Sigmoid colon (tissue), 6 donors: ENCODE measurements at regions not wholly inside any gene's neighbourhood (a gene's known extent, or its start where the extent isn't known, plus 50 kb on each side); places are given as distances from the start of the nearest gene placed in this dataset.

ENCODE experiments used
- DNase-seq: peaks from one replicate; pipeline ENCODE4 v3.0.0-alpha.2; 2019
- H3K27ac ChIP-seq, 4 donors: fragments of 200-600 bp; sonication (generic); one replicate each; pipeline ENCODE4 v1.5.1; 2016 to 2019; ENCODE audit warnings: mild to moderate bottlenecking in 1 of 4
- H3K27me3 ChIP-seq, 3 donors: fragments of 200-600 bp; sonication (generic); one replicate each; pipeline ENCODE4 v1.5.1; 2019; ENCODE audit warnings: mild to moderate bottlenecking in 1 of 3
- H3K36me3 ChIP-seq, 4 donors: fragments of 200-600 bp; sonication (generic); one replicate each; pipeline ENCODE4 v1.5.1; 2016 to 2019
- H3K4me1 ChIP-seq, 4 donors: fragments of 200-600 bp; sonication (generic); one replicate each; pipeline ENCODE4 v1.5.1; 2017 to 2019
- H3K4me3 ChIP-seq, 4 donors: fragments of 200-600 bp; sonication (generic); one replicate each; pipeline ENCODE4 v1.5.1; 2017 to 2019; ENCODE audit warnings: mild to moderate bottlenecking in 2 of 4, moderate library complexity in 1 of 4
- H3K9me3 ChIP-seq, 4 donors: fragments of 200-600 bp in 3 of 4; sonication (generic) in 3 of 4; one replicate each; pipeline versions ENCODE4 v1.5.1 to v1.6.1; 2013 to 2019
- EP300 ChIP-seq, 4 donors: sonication (generic); formaldehyde crosslinking; IDR thresholded peaks; one replicate each; pipeline ENCODE4 v1.6.1; 2017; ENCODE audit warnings: antibody characterized with exemption in 4 of 4
- POLR2A ChIP-seq, 2 donors: fragments of 450-650 bp; IDR thresholded peaks; one replicate each; pipeline ENCODE4 v1.6.1; 2016; ENCODE audit warnings: antibody characterized with exemption in 2 of 2, mild to moderate bottlenecking in 2 of 2, moderate library complexity in 2 of 2
- POLR2AphosphoS5 ChIP-seq, 4 donors: sonication (generic); formaldehyde crosslinking; IDR thresholded peaks; one replicate each; pipeline ENCODE4 v1.6.1; 2017; ENCODE audit warnings: antibody characterized with exemption in 4 of 4
- WGBS, 2 donors: extraction: QIAGEN DNeasy Blood & Tissue Kit; methylation state at CpG; one replicate each; pipeline ENCODE4 v1.1.7; 2013; 5-methylcytosine and 5-hydroxymethylcytosine counted together
- intact Hi-C: fragments of 100-400 bp; cut with DNase I; formaldehyde crosslinking; loops from one replicate; pipeline ENCODE4 v1.15.1; 2023
- TF ChIP-seq, protein P1 (sequence below), 4 experiments: fragments of 450-650 bp in 3 of 4; fragments of 200-600 bp in 1 of 4; IDR thresholded peaks; one replicate each; pipeline ENCODE4 v1.5.1; 2016 to 2019; ENCODE audit warnings: antibody characterized with exemption in 4 of 4, mild to moderate bottlenecking in 3 of 4, moderate library complexity in 2 of 4
- donor health status: healthy with polysubstance abuse.
- donor health status: healthy.

DNA sequence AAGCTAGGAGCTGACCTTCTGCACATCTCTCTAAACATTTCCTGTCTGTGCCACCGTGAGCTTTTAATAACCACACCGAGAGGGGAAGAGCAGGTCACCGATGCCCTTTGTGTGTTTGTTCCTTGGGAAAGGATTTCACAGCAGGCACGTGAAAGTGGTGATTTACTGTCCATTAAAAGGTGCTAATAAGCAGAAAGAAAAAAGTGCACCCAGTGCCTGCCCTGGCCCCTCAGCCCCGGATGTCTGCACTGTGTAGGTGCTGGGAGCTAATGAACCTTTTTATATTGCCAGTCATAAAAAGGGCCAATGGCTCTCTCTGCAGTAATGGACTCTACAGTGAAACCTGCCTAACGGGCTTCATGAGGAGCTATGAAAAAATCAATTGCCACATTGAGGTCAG is 312.6 kb downstream of the C6orf118 start:
- no peak for TF ChIP-seq EP300 (IDR thresholded peaks at IDR 0.05)
- TF ChIP-seq POLR2A (IDR thresholded peaks at IDR 0.05), result no peak
- no peak for TF ChIP-seq POLR2AphosphoS5 (IDR thresholded peaks at IDR 0.05)
- TF ChIP-seq, protein P1, sequence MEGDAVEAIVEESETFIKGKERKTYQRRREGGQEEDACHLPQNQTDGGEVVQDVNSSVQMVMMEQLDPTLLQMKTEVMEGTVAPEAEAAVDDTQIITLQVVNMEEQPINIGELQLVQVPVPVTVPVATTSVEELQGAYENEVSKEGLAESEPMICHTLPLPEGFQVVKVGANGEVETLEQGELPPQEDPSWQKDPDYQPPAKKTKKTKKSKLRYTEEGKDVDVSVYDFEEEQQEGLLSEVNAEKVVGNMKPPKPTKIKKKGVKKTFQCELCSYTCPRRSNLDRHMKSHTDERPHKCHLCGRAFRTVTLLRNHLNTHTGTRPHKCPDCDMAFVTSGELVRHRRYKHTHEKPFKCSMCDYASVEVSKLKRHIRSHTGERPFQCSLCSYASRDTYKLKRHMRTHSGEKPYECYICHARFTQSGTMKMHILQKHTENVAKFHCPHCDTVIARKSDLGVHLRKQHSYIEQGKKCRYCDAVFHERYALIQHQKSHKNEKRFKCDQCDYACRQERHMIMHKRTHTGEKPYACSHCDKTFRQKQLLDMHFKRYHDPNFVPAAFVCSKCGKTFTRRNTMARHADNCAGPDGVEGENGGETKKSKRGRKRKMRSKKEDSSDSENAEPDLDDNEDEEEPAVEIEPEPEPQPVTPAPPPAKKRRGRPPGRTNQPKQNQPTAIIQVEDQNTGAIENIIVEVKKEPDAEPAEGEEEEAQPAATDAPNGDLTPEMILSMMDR (IDR thresholded peaks at IDR 0.05), result no peak
- Histone ChIP-seq H3K4me1 (no peaks in the 10 kb centered on the region), H3K27me3 (no peaks in the 10 kb centered on the region), H3K9me3 (peaks cover 0 to 3% (median 0%) of the 10 kb centered on the region in 4 donors), H3K27ac (no peak overlapping the region), H3K4me3 (no peak overlapping the region), H3K36me3 (no peaks in the 10 kb centered on the region)
- 25 to 29% methylated on average over 6 of the region's 6 CpGs for WGBS, 2 donors
- DNase-seq, result no peak
- intact Hi-C loops, result no loop called here

DNA sequence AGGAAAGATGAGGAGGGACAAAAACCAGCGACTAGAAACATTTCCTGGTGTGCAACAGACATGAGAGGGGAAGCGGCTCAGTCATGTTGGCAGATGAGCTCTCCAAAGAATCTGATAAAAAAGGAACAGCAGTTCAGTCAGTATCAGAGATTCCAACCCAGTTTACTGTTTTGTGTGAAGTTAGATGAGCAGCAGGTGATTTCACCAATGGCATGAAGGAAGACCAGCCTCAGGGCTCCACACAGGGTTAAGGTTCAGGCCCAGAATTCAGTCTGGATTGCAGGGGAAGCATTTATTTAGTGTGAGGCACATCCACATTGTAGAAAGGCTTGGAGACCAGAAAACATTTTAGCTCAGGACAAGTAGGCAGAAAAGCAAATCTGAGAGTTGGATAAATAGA is 317.8 kb downstream of the C6orf118 start:
- 79 to 85% methylated on average over 2 of the region's 2 CpGs for WGBS, 2 donors
- TF ChIP-seq, protein P1 (IDR thresholded peaks at IDR 0.05), result no peak
- TF ChIP-seq POLR2A (IDR thresholded peaks at IDR 0.05) (no peak), POLR2AphosphoS5 (IDR thresholded peaks at IDR 0.05) (no peak), EP300 (IDR thresholded peaks at IDR 0.05) (no peak)
- Histone ChIP-seq H3K27ac (no peak overlapping the region), H3K27me3 (no peaks in the 10 kb centered on the region), H3K4me3 (no peak overlapping the region), H3K9me3 (peaks cover 0 to 3% (median 0%) of the 10 kb centered on the region in 4 donors), H3K4me1 (no peaks in the 10 kb centered on the region), H3K36me3 (no peaks in the 10 kb centered on the region)
- no peak for DNase-seq
- intact Hi-C loops, result no loop called here

DNA sequence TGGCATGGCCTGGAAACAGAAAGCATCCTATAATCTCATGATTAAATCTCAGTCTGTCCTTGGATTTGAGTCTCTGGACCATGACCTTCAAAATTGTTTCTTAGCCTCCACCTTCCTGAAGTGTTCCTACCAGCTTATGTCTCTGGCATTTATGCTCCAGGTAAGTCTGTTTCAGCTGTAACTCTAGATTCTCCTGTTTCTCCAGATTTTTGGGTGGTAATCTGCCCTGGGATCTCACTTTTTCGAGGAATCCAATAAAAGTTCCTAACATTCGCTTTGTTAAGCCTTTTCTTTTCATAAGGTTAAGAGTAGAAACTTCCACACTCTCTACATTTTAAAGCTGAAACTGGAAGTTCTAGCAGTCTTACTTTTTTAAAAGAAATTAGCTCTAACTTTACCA is 318.5 kb downstream of the C6orf118 start:
- TF ChIP-seq POLR2A (IDR thresholded peaks at IDR 0.05), result no peak
- no peak for TF ChIP-seq EP300 (IDR thresholded peaks at IDR 0.05)
- TF ChIP-seq, protein P1 (IDR thresholded peaks at IDR 0.05), result no peak
- TF ChIP-seq POLR2AphosphoS5 (IDR thresholded peaks at IDR 0.05), result no peak
- Histone ChIP-seq H3K4me3 (no peak overlapping the region), H3K4me1 (no peaks in the 10 kb centered on the region), H3K27me3 (no peaks in the 10 kb centered on the region), H3K9me3 (peaks cover 0 to 3% (median 0%) of the 10 kb centered on the region in 4 donors), H3K36me3 (no peaks in the 10 kb centered on the region), H3K27ac (no peak overlapping the region)
- 68 to 79% methylated on average over 2 of the region's 2 CpGs for WGBS, 2 donors
- no peak for DNase-seq
- intact Hi-C loops, result no loop called here

DNA sequence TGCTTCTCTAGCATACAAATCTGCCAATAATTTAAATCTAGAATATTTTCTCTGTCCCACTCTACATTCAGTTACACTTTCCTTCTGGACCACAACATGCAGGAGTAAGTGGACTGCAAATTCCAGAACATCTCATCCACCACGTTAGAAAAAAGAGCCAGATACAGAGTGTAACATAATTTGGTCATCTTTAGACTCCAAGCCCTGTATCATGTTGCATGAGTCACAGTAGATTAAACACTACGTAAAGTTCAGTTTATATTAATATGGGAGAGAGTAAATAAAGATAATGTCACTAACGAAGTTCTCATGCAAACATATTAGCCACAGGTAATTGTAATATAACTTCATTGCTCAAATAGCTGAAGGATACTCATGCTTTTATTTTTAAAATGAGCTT is 327.0 kb downstream of the C6orf118 start:
- H3K9me3 ChIP-seq, result no peaks in the 10 kb centered on the region
- intact Hi-C loops, result no loop called here
- WGBS, 2 donors, result 51 to 52% methylated on average over 3 of the region's 3 CpGs
- H3K4me3 ChIP-seq, result no peak overlapping the region
- no peak for DNase-seq
- TF ChIP-seq POLR2A (IDR thresholded peaks at IDR 0.05), result no peak
- no peak for TF ChIP-seq EP300 (IDR thresholded peaks at IDR 0.05)
- TF ChIP-seq POLR2AphosphoS5 (IDR thresholded peaks at IDR 0.05), result no peak
- H3K27me3 ChIP-seq, result no peaks in the 10 kb centered on the region
- no peak overlapping the region for H3K27ac ChIP-seq
- no peaks in the 10 kb centered on the region for H3K36me3 ChIP-seq
- no peaks in the 10 kb centered on the region for H3K4me1 ChIP-seq

DNA sequence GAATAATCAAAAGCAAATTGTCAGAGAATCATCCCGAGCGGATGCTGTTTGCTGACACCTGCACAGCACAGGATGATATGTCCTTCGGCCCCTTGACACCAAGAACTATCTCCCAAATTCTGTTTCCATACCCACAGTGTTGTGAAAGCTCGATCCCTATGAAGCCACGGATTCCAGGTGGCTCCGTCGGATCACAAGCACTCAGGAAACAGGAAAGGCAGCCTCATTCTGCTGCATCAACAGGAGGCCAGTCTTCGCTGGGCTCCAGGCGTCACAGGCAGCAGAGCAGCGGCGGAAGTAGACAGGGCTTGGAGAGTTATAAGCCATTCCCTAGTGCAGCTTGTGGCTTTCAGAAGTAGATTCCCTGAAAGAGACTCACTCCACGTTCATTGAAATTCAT is 342.3 kb downstream of the C6orf118 start:
- Histone ChIP-seq H3K27ac (no peak overlapping the region), H3K4me3 (no peak overlapping the region), H3K27me3 (no peaks in the 10 kb centered on the region), H3K9me3 (peaks cover 0 to 6% (median 0%) of the 10 kb centered on the region in 4 donors), H3K36me3 (no peaks in the 10 kb centered on the region), H3K4me1 (no peaks in the 10 kb centered on the region)
- no peak for DNase-seq
- 66 to 82% methylated on average over 12 of the region's 12 CpGs for WGBS, 2 donors
- intact Hi-C loops, result no loop called here
- TF ChIP-seq POLR2AphosphoS5 (IDR thresholded peaks at IDR 0.05) (no peak), POLR2A (IDR thresholded peaks at IDR 0.05) (no peak), EP300 (IDR thresholded peaks at IDR 0.05) (no peak)
- TF ChIP-seq, protein P1 (IDR thresholded peaks at IDR 0.05), result no peak
